GM18868 (cell line): ENCODE measurements at regions not wholly inside any gene's neighbourhood (a gene's known extent, or its start where the extent isn't known, plus 50 kb on each side); places are given as distances from the start of the nearest gene placed in this dataset.
"Not testable (repeated sequence)": the region's sequence is repeated elsewhere in the genome, so short reads cannot be mapped to it uniquely, and the experiment has no call there.

Experiments
- ATAC-seq: cut with Tn5 transposase; IDR thresholded peaks from one replicate; pipeline ENCODE4 v1.9.1; 2021; ENCODE audit warnings: mild to moderate bottlenecking, moderate library complexity; ENCODE audit not compliant: unreplicated experiment

DNA sequence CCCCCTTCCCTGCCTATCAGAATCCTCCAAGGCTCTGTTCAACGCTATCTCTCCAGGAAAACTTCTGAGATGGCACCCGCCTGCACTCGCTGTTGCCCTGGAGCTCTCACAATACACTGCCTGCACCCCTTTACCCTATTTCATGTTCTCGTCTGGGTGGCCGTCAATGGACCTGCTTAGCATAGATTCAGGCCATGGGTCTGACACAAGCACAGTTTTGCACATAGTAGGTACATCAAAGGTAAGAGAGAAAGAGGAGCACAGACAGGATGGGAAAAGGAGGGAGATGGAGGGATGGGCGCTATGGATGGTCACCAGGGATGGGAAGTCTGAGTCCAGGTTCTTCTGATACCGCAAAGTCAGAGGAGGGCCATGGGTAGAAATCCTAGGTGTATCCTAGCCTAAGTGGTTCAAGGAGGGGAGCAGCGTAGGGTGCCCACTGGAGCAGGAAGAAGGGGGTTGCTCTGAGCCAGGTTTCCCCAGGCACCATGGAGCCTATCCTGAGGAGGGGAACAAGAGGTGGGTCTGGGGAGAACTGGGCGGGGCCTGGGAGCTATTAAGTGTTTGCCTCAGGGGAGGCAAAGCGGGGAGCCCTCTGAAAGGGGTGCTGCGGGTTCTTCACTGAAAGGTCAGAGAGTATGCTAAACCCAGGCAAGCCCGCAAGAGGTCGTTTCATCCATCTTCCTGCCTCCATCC lies 89.3 kb downstream of the MRPL14 start:
- no peak for ATAC-seq

DNA sequence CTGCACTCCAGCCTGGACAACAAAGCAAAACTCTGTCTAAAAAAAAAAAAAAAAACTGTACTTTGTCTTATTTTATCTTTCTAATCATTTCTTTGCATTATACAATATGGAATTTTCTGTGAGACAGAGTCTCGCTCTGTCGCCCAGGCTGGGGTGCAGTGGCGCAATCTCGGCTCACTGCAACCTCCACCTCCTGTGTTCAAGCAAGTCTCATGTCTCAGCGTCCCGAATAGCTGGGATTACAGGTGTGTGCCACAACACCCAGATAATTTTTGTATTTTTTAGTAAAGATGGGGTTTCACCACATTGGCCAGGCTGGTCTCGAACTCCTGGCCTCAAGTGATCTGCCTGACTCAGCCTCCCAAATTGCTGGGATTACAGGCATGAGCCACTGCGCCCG lies 90.0 kb downstream of the MRPL14 start:
- ATAC-seq, result not testable (repeated sequence)

DNA sequence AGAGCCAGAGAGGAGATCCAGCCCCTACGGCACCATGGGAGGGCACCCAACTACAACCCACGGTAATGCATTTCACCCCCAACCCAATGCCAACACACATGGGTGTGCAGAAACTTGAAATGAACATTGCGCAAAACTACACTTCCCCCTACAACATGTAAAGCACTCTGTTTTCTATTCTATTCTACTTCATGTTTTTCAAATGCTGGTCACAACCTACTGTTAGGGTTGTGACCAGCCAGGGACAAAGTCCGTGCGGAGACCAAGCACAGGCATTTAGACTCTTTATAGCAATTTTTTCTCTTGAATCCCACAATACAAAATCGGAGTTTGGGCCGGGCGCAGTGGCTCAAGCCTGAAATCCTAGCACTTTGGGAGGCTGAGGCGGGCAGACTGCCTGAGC lies 90.6 kb downstream of the MRPL14 start:
- no peak for ATAC-seq

DNA sequence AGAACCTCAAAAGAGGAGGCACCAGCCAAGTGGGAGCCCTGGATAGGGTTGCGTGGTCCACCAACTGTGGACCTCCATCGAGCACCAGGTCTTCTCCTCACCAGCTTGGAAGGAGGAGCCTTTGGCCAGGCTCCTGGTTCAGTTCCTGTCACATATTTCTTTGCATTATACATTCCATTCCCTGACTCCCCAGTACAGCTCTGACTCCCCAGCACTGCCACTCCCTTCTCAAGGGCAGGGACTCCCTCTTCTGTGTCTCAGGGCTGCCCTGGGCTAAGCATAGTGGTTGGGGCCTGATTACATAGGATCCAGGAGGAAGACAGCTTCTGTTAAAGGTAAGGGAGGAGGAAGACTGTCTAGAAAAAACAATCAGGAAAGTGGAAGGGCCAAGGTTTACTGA lies 91.1 kb downstream of the MRPL14 start:
- ATAC-seq, result no peak

DNA sequence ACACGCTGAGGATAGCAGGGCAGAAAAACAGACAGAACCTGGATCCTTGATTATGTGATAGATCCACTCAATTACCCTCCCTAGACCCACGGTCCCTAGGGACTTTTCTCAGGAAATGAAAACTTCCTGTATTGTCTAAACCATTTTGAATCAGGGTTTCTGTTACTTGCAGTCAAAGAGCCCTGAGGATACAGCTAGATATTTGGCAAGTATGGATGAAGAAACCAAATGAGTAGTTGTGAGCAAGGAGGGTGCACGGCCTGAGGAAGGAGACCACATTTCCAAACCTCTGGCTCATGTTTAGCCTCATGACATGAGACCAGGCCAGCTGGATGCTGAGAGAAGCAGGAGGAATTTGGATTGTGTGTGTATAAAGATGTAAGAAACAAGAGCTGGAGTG lies 91.6 kb downstream of the MRPL14 start:
- no peak for ATAC-seq

DNA sequence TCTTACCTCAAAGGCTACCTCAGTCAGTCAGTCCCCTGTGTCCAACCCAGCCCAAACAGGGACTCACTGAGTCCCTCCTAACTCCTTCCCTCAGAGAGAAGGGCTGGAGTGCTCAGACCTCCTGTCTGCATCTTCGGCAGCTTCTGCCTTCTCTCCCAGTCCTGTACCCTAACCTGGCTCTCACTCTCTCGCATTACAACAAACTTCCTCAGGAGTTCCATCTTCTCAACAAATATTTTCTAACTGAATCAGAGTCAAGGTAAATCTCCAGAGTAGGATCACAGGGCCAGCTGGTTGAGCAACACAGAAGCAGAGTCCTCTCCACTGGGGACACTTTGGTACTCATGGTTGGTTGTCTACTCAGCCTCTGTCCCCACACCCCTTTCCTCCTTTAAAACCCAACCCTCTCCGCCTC lies 92.3 kb downstream of the MRPL14 start:
- no peak for ATAC-seq

DNA sequence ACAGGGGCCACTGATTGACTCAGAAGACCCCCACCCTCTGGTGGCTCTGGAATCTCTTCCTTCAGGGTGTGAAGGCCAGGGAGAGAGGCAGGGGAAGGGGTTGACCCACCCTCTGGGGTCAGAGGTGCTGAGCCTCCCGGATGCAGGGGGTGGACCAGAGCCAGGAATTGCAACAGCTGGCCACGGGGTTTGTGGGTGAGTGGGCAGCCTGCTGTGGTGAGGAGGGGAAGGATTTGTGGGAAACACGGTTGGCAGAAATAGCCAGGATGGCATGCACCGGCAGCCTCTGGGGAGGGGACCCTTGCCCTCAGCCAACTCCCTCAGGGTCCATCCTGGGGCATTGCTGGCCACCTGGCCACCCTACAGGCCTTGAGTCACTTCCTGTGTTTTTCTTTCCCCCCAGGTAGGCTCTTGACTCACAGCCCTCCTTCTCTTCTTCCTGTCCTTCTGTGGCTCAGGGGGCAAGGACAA lies 92.8 kb downstream of the MRPL14 start:
- no peak for ATAC-seq

DNA sequence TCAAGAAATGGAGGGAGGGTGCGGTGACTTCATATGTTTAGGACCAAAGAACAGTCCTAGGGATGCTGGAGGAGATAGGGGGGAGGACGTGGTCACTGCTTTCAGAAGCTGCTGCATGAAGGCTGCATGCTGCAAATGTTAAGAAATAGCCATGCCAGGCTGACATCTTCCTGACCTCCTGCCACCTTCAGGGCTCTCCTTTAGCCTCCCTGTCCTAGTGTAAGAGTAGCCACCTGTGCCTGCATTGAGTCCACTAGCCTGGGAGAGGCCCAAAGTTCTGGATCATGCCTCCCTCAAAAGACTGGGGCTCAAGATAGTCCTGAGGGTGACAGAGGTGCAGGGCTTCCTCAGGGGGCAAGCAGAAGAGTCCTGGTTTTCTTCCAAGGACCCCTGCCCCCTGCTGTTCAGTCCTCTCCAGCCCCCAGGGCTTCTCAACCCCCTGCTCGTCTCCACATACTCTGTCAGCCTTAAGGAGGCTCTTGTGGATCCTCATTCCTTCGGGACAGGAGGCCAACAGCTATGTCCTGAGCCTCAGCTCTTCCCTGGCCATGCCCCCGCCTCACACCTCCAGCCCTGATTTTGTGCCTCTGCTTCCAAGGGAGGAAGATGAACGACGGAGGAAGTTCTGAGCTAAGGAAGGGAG lies 96.3 kb downstream of the MRPL14 start:
- no peak for ATAC-seq

DNA sequence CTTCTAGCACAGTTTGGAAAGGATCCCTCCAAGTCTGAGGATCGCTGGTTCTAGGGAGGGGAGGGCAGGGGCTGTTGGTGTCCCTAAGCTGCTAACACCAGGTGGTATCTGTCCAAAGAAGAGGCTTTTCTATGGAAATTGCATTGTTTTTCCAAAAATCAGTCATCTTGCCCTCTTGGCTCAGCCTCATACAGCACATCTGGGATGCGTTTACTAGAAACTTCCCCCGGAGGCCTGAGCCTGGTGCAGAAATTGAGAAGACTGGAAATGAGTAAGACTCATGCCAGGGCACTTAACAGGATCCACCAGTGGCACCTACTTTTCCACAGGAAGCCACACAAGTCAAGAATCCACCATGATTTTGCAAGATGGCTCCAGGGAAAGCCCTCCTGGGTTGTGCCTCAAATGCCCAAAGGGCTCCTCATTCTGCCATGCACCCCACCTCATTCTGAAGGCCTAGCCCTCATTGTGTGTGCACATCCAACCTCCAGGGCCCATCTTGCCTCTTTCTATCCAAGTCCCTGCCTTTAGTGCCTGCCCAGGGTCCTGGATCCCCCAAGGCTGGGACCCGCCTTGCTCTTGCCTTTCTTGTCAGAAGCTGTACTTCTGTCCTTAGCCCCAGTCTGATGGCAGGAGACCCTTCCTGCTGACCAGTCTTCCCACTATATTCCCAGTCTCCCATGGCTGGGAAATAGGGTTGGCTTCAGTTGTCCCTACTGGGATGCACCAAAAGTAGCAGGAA lies 97.6 kb downstream of the MRPL14 start:
- no peak for ATAC-seq

DNA sequence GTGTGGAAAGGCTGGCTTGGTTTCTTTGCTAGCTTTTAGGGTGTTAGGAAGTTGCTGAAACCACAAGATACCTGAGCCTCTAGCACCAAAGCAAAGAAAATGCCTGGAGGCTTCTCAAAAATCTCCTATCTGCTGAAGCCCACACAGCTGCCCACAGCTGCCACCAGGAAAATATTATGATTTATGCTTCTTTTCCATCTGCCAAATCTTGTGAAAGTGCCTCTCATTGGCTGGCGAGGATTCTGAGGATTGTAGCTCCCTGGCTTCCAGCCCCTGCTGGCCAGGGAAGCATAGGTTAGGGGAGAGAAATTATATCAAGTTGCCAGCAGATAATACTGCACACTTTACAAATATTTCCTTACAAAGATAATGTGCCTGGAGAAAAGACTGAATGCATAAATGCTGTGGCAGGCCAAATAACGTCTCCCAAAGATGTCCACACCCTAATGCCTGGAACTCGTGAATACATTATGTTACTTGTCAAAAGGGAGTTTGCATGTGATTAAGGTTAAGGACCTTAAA lies 98.4 kb downstream of the MRPL14 start:
- no peak for ATAC-seq

DNA sequence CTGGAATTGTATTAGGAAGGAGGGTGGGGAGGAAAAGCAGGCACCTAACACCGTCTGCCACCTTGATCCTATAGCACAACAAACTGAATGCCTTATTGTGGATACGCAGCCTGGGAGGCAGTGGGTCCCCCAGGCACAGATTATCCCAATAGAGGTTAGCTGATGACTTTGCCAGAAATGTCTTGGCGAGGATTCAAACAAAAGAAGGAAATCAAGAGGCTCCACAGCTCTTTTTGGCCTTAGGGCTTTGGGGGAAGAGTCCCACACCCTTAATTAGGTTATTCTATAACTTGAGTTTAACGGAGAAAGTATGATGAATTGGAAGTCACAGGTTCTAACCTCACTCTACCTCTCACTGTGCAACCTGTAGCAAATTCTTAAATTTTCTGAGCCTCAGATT lies 102.0 kb downstream of the MRPL14 start:
- no peak for ATAC-seq

DNA sequence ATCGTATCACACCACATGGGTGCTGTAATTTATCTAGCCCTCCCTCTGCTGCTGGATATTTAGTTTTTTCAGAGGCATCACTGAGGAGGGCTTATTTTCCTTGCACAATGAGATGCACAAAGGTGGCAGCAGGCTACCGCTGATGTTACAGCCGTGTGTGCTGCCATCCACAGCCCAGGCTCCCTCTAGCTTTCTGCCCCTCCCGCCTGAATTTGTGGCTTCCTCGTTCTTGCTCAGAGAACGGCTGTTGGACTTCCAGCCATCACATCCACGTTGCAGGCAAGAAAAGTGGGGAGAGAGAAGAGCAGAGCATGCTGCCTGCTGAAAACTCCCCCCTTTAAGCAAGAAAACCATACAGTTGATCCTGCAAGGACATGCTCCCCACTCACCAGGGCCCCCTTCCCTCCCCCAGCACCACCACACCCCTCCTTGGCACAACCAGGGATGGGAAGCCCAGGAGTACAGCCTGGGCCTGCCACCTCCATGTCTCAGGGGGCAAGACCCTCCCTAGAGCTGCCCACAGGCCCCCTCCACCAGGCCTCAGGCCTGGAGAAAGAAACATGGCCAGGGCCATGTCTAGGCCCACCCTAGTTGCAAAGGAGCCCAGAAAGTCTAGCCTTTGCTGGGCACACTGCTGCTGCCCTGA lies 102.6 kb downstream of the MRPL14 start:
- no peak for ATAC-seq

DNA sequence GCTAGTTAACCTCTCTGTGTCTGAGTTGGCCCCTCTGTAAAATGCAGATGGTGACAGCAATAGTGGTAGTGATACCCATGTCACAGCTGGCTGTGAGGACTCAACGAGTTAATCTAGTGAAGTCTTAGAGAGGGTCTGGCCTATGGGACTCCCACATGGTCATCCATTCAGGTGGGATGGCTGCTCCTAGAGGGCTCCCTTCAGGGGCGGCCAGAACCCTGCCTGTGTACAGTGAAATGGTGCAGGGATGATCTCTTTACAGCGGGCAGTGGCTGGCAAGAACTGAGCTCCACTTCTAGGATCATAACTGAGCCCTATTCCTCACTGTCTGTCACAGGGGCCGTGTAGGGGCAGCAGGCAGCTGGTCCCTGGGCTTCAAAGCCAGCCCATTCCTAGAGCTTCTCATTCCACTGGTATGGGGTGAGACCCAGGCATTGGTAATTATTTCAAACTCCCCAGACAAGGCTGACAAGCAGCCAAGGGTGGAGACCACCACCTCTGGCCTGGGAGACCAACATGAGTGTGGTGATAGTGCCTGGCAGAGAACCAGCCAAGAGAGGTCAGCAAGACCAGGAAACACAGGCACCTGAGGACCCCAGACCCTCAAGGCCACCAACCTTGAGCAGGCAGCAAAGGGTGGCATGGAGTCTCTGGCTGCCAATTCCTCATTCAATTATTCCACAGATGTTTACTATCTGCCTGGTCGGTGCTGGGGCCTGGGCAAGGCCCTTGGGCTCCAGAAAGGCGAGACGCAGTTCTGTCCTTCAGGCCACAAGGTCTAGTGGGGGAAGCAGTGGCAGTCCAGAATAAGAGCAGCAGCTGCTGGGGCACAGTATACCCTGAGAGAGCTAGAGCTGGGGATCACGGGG lies 103.4 kb downstream of the MRPL14 start:
- no peak for ATAC-seq

DNA sequence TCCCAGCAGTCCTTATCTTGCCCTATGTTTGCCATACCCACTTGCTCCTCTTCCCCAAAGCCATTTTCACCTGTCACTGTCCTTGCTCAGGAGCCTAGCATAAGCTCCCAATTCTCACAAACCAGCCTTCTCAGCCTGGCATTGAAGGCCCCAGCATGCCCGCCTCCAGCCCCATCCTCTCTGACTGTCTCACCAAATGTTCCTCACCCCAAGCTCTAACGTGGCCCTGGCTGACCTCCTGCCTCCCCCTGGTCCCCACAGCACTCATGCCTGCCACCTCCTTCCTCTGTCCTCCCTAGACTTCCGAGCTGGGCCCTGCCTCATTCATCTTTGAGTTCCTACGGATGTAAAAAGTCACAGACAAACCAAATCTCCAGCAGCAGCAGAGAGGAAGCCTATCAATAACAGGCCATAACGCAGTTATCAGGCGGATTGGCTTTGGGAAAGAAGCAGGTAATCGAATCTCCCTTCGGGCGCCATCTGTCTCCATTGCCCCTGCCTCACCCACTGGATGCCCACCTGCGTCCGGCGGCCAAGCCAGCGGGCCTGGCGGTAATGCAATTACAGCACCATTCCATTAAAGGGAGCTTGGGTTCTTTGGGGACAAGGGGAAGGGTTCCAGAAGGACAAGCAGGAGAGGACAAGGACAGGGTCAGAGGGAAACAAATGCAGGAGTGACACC lies 104.4 kb downstream of the MRPL14 start:
- ATAC-seq, result no peak

DNA sequence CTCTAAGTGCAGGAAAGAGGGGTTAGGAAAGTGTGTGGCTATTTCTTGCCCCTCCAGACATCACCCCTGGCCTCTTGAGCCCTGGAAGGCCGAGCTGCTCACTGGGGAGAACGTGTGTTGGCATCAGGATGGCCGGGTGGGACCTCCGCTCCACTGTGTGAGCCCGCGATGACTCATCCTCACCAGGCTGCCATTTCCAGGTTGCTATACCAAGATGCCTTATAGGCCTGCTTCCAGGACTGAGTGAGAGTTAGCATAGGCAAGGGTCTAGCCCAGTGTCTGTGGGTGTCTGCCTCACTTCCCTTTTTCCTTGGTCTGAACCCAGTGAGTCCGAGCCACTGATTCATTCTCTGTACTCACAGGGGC lies 105.0 kb downstream of the MRPL14 start:
- no peak for ATAC-seq

DNA sequence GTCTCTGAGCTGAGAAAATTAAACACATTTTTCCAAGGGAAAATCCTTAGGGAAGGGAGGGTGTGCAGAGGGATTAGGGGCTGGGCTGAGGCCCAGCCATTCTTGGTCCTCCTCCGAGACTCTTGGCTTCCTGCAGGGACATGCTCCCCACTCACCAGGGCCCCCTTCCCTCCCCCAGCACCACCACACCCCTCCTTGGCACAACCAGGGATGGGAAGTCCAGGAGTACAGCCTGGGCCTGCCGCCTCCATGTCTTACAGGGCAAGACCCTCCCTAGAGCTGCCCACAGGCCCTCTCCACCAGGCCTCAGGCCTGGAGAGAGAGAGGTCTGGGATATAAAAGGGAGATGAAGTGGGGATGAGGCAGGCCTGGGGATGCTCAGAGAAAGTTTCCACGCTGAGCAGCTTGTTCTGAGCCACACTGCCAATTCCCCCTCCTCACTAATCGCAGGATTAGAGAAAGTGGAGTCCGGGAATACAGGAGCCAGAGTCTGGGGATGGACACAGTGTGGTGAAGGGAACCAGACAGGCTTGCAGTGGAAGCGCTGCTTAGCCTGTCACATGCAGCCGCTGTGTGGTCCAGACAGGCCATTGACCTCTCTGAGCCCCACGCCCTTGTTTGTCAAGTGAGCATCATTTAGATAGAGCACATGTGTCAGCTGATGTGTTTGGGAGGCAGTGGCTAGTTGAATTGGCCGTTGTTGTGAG lies 105.5 kb downstream of the MRPL14 start:
- no peak for ATAC-seq

DNA sequence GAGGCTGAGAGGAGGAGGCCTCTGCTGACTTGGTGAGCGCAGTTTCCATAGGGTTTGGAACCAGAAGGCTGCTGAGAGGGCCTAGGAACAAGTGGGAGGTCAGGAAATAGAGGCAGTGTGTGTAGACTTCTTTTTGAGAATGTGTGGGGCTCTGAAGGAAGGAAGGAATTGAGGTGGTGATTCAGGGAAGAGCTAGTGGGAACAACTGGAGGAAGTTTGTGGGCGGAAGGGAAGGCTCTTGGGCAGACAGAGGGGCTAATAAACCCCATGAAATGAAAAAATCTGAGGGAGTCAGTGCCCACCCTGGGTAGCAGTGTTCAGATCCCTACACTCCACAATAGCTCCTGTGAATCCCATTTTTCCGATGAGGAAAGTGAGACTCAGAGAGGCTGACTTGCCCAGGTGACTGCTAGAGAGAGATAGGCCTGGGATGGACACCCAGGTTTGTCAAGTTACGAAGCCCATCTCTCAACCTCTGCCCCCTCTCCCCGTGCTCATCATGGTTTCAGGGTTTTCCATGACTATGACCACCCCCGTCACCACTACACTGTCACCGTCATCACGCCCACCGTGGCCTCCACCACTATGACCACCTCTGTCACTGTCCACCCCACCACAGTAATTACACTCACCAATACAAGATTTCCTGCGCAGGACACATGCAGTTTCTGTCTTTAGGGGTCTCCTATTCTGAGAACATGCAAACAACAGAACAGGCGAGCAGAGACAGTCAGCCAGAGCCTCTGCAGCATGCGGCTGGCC lies 106.4 kb downstream of the MRPL14 start:
- ATAC-seq, result no peak

DNA sequence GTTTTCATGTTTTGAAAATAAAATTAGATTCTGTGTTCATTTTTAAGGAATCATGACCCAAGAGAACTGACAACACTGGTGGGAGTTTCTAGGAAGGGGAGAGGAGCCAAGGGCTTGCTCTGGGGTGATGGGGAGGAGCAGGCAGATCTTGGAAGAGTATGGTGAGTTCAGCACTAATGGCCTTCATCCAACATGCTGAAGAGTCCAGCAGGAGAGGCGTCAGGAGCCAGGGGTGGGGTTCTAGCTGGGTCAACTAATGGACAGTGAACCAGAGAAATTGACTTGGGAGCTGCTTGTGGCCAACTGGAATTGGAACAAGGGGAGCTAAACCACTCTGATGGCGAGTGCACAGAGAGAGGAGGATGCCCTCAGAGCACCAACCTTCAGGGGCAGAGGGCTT lies 107.1 kb downstream of the MRPL14 start:
- no peak for ATAC-seq
